ENCODE measurements at regions not wholly inside any gene's neighbourhood (a gene's known extent, or its start where the extent isn't known, plus 50 kb on each side); places are given as distances from the start of the nearest gene placed in this dataset.

GRCh38 chr12:62028536-62028935, 231.7 kb upstream of the USP15 start:
- DNase-seq (ENCODE audit: extremely low spot score), result no peak
- CTCF ChIA-PET, result no interaction called here
- POLR2A ChIA-PET, result no interaction called here
- TF ChIP-seq NFRKB (IDR thresholded peaks at IDR 0.05), result no peak
- no peak for TF ChIP-seq ARNT (IDR thresholded peaks at IDR 0.05)
- TF ChIP-seq PKNOX1 (IDR thresholded peaks at IDR 0.05), result no peak
- no peak for TF ChIP-seq BHLHE40 (IDR thresholded peaks at IDR 0.05; ENCODE audit: borderline replicate concordance)
- TF ChIP-seq ZNF384 (IDR thresholded peaks at IDR 0.05), result no peak
- TF ChIP-seq FOXA1 (IDR thresholded peaks at IDR 0.05), result no peak
- no peak for TF ChIP-seq L3MBTL2 (conservative IDR thresholded peaks at IDR 0.05)
- no peak for TF ChIP-seq SP1 (IDR thresholded peaks at IDR 0.05)
- no peak for TF ChIP-seq CTBP1 (IDR thresholded peaks at IDR 0.05; ENCODE audit: borderline replicate concordance)
- no peak for TF ChIP-seq LEF1 (IDR thresholded peaks at IDR 0.05; ENCODE audit: borderline replicate concordance)
- TF ChIP-seq HDGF (IDR thresholded peaks at IDR 0.05; ENCODE audit: borderline replicate concordance), result no peak

DNA sequence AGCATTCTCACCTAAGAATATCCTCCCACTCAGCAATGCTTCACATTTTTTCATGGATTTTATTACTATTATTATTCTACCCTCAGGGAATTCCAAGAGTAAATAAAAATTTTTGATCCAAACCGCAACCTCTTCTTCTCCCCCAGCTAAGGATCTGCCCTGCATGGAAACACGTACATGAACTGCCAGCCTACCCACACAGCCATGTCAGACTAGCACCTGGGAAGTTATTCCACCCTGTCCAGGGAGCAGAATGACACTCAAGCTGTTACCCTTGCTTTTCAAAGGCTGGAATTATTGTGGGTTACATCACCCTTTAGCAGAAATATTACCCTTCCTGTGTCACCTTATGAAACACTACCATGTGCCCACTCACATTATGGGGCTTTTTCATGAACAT, 227.3 kb upstream of the USP15 start:
- DNase-seq (ENCODE audit: extremely low spot score), result no peak
- POLR2A ChIA-PET, result no interaction called here
- no peak for TF ChIP-seq CTBP1 (IDR thresholded peaks at IDR 0.05; ENCODE audit: borderline replicate concordance)
- TF ChIP-seq ZNF384 (IDR thresholded peaks at IDR 0.05), result no peak
- no peak for TF ChIP-seq FOXA1 (IDR thresholded peaks at IDR 0.05)
- no peak for TF ChIP-seq NFRKB (IDR thresholded peaks at IDR 0.05)
- TF ChIP-seq TARDBP (IDR thresholded peaks at IDR 0.05), result no peak
- TF ChIP-seq HDGF (IDR thresholded peaks at IDR 0.05; ENCODE audit: borderline replicate concordance), result no peak
- TF ChIP-seq FOXK2 (IDR thresholded peaks at IDR 0.05), result no peak
- no peak for TF ChIP-seq SUZ12 (IDR thresholded peaks at IDR 0.05)
- no peak for TF ChIP-seq PKNOX1 (IDR thresholded peaks at IDR 0.05)
- no peak for TF ChIP-seq ARNT (IDR thresholded peaks at IDR 0.05)
- TF ChIP-seq LEF1 (IDR thresholded peaks at IDR 0.05; ENCODE audit: borderline replicate concordance), result no peak
- TF ChIP-seq FOXM1 (IDR thresholded peaks at IDR 0.05; ENCODE audit: borderline replicate concordance), result no peak
- TF ChIP-seq ELF4 (IDR thresholded peaks at IDR 0.05), result no peak
- TF ChIP-seq BHLHE40 (IDR thresholded peaks at IDR 0.05; ENCODE audit: borderline replicate concordance), result no peak
- TF ChIP-seq SP1 (IDR thresholded peaks at IDR 0.05), result no peak
- no peak for TF ChIP-seq L3MBTL2 (conservative IDR thresholded peaks at IDR 0.05)
- CTCF ChIA-PET, result no interaction called here

GRCh38 chr12:62044450-62045135, 215.6 kb upstream of the USP15 start:
- ChIA-PET POLR2A (no interaction called here), CTCF (no interaction called here)
- no peak for DNase-seq (ENCODE audit: extremely low spot score)
- TF ChIP-seq PKNOX1 (IDR thresholded peaks at IDR 0.05), result no peak
- TF ChIP-seq HDGF (IDR thresholded peaks at IDR 0.05; ENCODE audit: borderline replicate concordance), result no peak
- no peak for TF ChIP-seq FOXK2 (IDR thresholded peaks at IDR 0.05)
- TF ChIP-seq CTBP1 (IDR thresholded peaks at IDR 0.05; ENCODE audit: borderline replicate concordance), result no peak
- TF ChIP-seq ARNT (IDR thresholded peaks at IDR 0.05), result no peak
- TF ChIP-seq ELF4 (IDR thresholded peaks at IDR 0.05), result no peak
- TF ChIP-seq BHLHE40 (IDR thresholded peaks at IDR 0.05; ENCODE audit: borderline replicate concordance), result no peak
- no peak for TF ChIP-seq ZNF384 (IDR thresholded peaks at IDR 0.05)
- TF ChIP-seq SUZ12 (IDR thresholded peaks at IDR 0.05), result no peak
- TF ChIP-seq FOXM1 (IDR thresholded peaks at IDR 0.05; ENCODE audit: borderline replicate concordance), result no peak
- no peak for TF ChIP-seq L3MBTL2 (conservative IDR thresholded peaks at IDR 0.05)
- no peak for TF ChIP-seq FOXA1 (IDR thresholded peaks at IDR 0.05)
- no peak for TF ChIP-seq LEF1 (IDR thresholded peaks at IDR 0.05; ENCODE audit: borderline replicate concordance)
- TF ChIP-seq SP1 (IDR thresholded peaks at IDR 0.05), result no peak
- TF ChIP-seq NFRKB (IDR thresholded peaks at IDR 0.05), result no peak
- no peak for TF ChIP-seq TARDBP (IDR thresholded peaks at IDR 0.05)

DNA sequence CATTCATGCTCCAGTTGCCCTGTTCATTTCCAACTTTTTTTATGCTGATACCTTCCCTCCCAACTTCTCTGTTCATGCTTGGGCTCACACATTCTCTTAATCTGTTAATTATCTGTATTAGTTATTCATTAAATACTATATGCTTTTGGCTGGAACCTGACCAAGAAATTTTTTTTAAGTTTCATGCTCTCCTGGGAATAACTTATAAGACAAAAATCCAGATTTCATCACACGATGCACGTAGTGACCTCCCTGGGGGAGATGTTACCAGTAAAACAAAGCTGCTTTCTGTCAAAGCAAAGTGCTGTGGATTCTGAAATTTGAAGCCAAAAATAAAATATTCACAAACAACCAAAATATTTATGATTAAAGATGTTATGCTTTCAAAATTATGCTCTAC, 215.0 kb upstream of the USP15 start:
- TF ChIP-seq FOXA1 (IDR thresholded peaks at IDR 0.05) (no peak), BHLHE40 (IDR thresholded peaks at IDR 0.05; ENCODE audit: borderline replicate concordance) (no peak), ZNF384 (IDR thresholded peaks at IDR 0.05) (no peak), HDGF (IDR thresholded peaks at IDR 0.05; ENCODE audit: borderline replicate concordance) (no peak), ELF4 (IDR thresholded peaks at IDR 0.05) (no peak), LEF1 (IDR thresholded peaks at IDR 0.05; ENCODE audit: borderline replicate concordance) (no peak), FOXM1 (IDR thresholded peaks at IDR 0.05; ENCODE audit: borderline replicate concordance) (no peak), ARNT (IDR thresholded peaks at IDR 0.05) (no peak), PKNOX1 (IDR thresholded peaks at IDR 0.05) (no peak), NFRKB (IDR thresholded peaks at IDR 0.05) (no peak), L3MBTL2 (conservative IDR thresholded peaks at IDR 0.05) (no peak), CTBP1 (IDR thresholded peaks at IDR 0.05; ENCODE audit: borderline replicate concordance) (no peak), SP1 (IDR thresholded peaks at IDR 0.05) (no peak), TARDBP (IDR thresholded peaks at IDR 0.05) (no peak), SUZ12 (IDR thresholded peaks at IDR 0.05) (no peak)
- CTCF ChIA-PET, result no interaction called here
- POLR2A ChIA-PET, result no interaction called here
- no peak for DNase-seq (ENCODE audit: extremely low spot score)

GRCh38 chr12:62050785-62051184, 209.4 kb upstream of the USP15 start:
- CTCF ChIA-PET, result no interaction called here
- no peak for DNase-seq (ENCODE audit: extremely low spot score)
- TF ChIP-seq ELF4 (IDR thresholded peaks at IDR 0.05) (no peak), FOXK2 (IDR thresholded peaks at IDR 0.05) (no peak), NFRKB (IDR thresholded peaks at IDR 0.05) (no peak), BHLHE40 (IDR thresholded peaks at IDR 0.05; ENCODE audit: borderline replicate concordance) (no peak), FOXA1 (IDR thresholded peaks at IDR 0.05) (no peak), FOXM1 (IDR thresholded peaks at IDR 0.05; ENCODE audit: borderline replicate concordance) (no peak)
- POLR2A ChIA-PET, result no interaction called here

Data from HEK293T (cell line).